ENCODE measurements at regions not wholly inside any gene's neighbourhood (a gene's known extent, or its start where the extent isn't known, plus 50 kb on each side); places are given as distances from the start of the nearest gene placed in this dataset.

- H3K4me3 ChIP-seq (ENCODE audit: low read depth, low read length): no peak overlapping the region
- TF ChIP-seq CTCF (IDR thresholded peaks at IDR 0.05; ENCODE audit: insufficient read depth, low read depth, low read length): no peak
- no peak for DNase-seq (ENCODE audit: low read depth)
Measured at GRCh38 chr2:221153226-221153625, 418.9 kb downstream of the EPHA4 start.

- no peak for DNase-seq (ENCODE audit: low read depth)
- H3K4me3 ChIP-seq (ENCODE audit: low read depth, low read length): no peak overlapping the region
- TF ChIP-seq CTCF (IDR thresholded peaks at IDR 0.05; ENCODE audit: insufficient read depth, low read depth, low read length): no peak
Measured at GRCh38 chr2:221154176-221154575, 417.9 kb downstream of the EPHA4 start.

GRCh38 chr2:221156062-221156734 is 415.9 kb downstream of the EPHA4 start:
- no peak for DNase-seq (ENCODE audit: low read depth)
- no peak for TF ChIP-seq CTCF (IDR thresholded peaks at IDR 0.05; ENCODE audit: insufficient read depth, low read depth, low read length)
- H3K4me3 ChIP-seq (ENCODE audit: low read depth, low read length): no peak overlapping the region

- no peak for DNase-seq (ENCODE audit: low read depth)
- no peak overlapping the region for H3K4me3 ChIP-seq (ENCODE audit: low read depth, low read length)
- TF ChIP-seq CTCF (IDR thresholded peaks at IDR 0.05; ENCODE audit: insufficient read depth, low read depth, low read length): no peak
Measured at GRCh38 chr2:221161186-221161585, 410.9 kb downstream of the EPHA4 start.

- no peak overlapping the region for H3K4me3 ChIP-seq (ENCODE audit: low read depth, low read length)
- DNase-seq (ENCODE audit: low read depth): no peak
- no peak for TF ChIP-seq CTCF (IDR thresholded peaks at IDR 0.05; ENCODE audit: insufficient read depth, low read depth, low read length)
Measured at GRCh38 chr2:221166292-221166691, 405.8 kb downstream of the EPHA4 start.

- H3K4me3 ChIP-seq (ENCODE audit: low read depth, low read length): no peak overlapping the region
- TF ChIP-seq CTCF (IDR thresholded peaks at IDR 0.05; ENCODE audit: insufficient read depth, low read depth, low read length): no peak
Measured at GRCh38 chr2:221167561-221167960, 404.5 kb downstream of the EPHA4 start.

GRCh38 chr2:221169724-221170123 is 402.4 kb downstream of the EPHA4 start:
- DNase-seq (ENCODE audit: low read depth): no peak
- no peak for TF ChIP-seq CTCF (IDR thresholded peaks at IDR 0.05; ENCODE audit: insufficient read depth, low read depth, low read length)
- no peak overlapping the region for H3K4me3 ChIP-seq (ENCODE audit: low read depth, low read length)

More at GRCh38 chr2:221167561-221167960, 404.5 kb downstream of the EPHA4 start:
- DNase-seq (ENCODE audit: low read depth): no peak
